ENCODE measurements at regions not wholly inside any gene's neighbourhood (a gene's known extent, or its start where the extent isn't known, plus 50 kb on each side); places are given as distances from the start of the nearest gene placed in this dataset.

DNA sequence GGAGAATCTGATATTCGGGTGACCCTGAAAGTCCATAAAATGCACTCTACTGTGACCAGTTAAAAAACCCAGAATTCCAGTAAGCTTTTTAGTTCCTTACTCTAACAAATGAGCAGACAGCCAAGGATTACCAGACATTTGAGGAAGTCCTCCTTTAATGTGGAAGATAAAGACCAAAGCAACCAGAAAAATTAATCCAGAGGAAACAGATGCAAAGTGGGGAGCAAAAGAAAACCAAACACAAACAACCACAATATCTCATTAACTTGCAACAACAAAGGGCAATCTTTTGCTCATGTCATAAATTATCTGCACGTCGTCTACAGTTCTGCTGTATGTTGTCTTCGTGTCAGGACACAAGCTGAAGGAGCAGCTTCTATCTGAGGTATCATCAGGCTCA, 164.4 kb downstream of the PJA1 start:
- TF ChIP-seq, protein P1, sequence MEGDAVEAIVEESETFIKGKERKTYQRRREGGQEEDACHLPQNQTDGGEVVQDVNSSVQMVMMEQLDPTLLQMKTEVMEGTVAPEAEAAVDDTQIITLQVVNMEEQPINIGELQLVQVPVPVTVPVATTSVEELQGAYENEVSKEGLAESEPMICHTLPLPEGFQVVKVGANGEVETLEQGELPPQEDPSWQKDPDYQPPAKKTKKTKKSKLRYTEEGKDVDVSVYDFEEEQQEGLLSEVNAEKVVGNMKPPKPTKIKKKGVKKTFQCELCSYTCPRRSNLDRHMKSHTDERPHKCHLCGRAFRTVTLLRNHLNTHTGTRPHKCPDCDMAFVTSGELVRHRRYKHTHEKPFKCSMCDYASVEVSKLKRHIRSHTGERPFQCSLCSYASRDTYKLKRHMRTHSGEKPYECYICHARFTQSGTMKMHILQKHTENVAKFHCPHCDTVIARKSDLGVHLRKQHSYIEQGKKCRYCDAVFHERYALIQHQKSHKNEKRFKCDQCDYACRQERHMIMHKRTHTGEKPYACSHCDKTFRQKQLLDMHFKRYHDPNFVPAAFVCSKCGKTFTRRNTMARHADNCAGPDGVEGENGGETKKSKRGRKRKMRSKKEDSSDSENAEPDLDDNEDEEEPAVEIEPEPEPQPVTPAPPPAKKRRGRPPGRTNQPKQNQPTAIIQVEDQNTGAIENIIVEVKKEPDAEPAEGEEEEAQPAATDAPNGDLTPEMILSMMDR (IDR thresholded peaks at IDR 0.05; ENCODE audit: insufficient read depth, low read depth, low read length), result no peak
- no peak for DNase-seq (ENCODE audit: low read depth)
- H3K4me3 ChIP-seq (ENCODE audit: low read depth, low read length), result no peak overlapping the region

DNA sequence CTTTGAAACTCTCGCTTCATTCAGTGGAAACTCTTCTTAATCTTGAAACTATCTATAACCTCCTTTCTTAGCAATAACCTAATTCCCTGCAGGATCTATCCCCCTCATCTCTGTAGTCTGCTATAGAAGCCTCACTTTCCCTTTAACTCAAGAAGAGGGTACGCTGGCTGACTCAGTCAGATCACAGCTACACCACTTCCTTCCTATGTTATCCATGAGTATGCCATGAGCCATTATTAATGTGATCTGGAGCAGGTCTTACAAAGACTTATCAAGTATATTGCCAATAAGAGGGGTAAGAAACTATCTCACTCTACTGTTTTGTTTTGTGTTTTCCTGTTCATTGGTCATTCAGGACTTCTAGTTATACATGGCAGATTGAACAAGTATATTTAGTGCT, 165.3 kb downstream of the PJA1 start:
- H3K4me3 ChIP-seq (ENCODE audit: low read depth, low read length), result no peak overlapping the region
- DNase-seq (ENCODE audit: low read depth), result no peak
- TF ChIP-seq, protein P1 (IDR thresholded peaks at IDR 0.05; ENCODE audit: insufficient read depth, low read depth, low read length), result no peak

DNA sequence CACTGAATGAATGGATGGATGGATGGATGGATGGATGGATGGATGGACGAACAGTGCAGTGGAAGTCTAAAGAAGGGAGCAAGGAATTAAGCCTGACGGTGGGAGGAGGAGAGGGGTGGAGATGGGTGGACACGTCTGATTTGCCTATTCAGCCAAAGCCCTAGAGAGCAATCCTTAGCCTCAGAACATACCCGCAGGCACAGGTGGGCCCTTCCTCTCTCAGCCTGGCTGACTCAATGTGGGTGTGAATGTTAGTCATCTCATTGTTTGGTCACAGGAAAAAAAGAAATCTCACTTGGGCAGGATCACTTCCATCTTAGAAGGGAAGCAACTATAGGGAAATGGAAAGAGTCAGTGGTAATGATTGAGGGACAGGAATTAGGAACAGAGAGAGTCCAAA, 165.9 kb downstream of the PJA1 start:
- no peak overlapping the region for H3K4me3 ChIP-seq (ENCODE audit: low read depth, low read length)
- TF ChIP-seq, protein P1 (IDR thresholded peaks at IDR 0.05; ENCODE audit: insufficient read depth, low read depth, low read length), result no peak
- DNase-seq (ENCODE audit: low read depth), result no peak

DNA sequence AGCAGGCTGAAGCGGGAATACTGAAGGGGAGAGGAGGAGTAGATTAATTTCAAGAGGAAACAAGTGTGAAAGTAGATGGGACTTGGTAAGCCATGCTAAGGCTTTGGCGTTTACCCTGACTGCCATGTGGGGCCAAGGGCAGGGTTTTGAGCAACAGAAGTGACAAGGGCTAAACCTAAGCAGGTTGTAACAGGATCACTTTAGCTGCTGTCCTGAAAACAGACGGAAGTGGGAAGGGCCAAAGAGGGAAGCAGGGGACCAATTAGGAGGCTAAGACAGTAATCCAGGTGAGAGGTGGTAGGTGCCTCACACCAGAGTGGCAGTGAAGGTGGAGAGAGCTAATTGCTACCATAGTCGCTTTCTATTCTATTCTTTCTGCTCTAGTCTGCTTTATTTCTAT, 166.5 kb downstream of the PJA1 start:
- DNase-seq (ENCODE audit: low read depth), result no peak
- no peak overlapping the region for H3K4me3 ChIP-seq (ENCODE audit: low read depth, low read length)
- TF ChIP-seq, protein P1 (IDR thresholded peaks at IDR 0.05; ENCODE audit: insufficient read depth, low read depth, low read length), result no peak

DNA sequence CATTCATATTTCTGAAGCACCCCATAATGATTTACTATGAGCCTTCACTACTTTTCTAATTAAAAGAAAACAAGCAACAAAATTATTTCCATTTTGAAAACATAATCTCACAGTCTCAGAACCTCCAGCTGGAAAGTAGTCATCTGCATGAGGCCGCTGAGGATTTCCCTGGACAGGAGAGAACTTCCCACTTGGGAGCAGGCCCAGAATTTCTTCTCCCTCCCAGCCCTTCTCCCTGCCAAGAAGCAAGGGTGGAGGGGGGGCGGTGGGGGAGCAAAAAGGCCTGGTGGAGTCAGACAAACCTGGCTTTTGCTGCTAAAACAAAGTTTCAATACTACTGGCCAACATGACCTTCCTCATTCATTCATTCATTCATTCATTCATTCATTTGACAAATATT, 167.3 kb downstream of the PJA1 start:
- DNase-seq (ENCODE audit: low read depth), result peak; percentile 46

DNA sequence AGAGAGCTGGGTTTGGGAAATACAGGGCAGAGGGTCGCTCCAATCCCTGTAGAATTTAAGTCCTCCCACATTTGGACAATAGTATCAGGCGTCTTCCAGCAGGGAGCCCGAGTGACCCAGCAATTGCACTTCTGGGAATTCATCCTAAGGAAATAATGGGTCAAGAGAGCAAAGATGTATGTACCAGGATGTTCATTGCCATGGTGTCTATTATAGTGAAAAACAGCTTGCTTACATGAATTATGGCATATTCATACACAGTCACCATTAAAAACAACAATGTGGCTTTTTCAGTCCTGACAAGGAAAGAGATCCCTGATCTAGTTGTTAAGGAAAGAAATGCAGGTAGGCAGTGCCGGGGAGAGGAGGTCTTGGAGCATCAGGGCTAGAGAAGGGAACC, 167.7 kb downstream of the PJA1 start:
- DNase-seq (ENCODE audit: low read depth), result no peak

More for the DNA sequence above, 167.3 kb downstream of the PJA1 start:
- TF ChIP-seq, protein P1 (IDR thresholded peaks at IDR 0.05; ENCODE audit: insufficient read depth, low read depth, low read length), result no peak
- H3K4me3 ChIP-seq (ENCODE audit: low read depth, low read length), result no peak overlapping the region

More for the DNA sequence above, 167.7 kb downstream of the PJA1 start:
- TF ChIP-seq, protein P1 (IDR thresholded peaks at IDR 0.05; ENCODE audit: insufficient read depth, low read depth, low read length), result no peak
- H3K4me3 ChIP-seq (ENCODE audit: low read depth, low read length), result no peak overlapping the region

Data from fibroblast of villous mesenchyme (primary cell).